ENCODE measurements at regions not wholly inside any gene's neighbourhood (a gene's known extent, or its start where the extent isn't known, plus 50 kb on each side); places are given as distances from the start of the nearest gene placed in this dataset.

GRCh38 chr15:25946241-25946805 lies 83.2 kb upstream of the ATP10A start:
- CTCF ChIA-PET = interaction anchor here (4.1 kb wide), 1 partner anchor 13 kb away, joined by 22 read pairs; no protein-coding TSS in a partner anchor
- H3K9me3 ChIP-seq (ENCODE audit: control insufficient read depth, insufficient read depth, low read length) = peaks cover 5% of the 10 kb centered on the region; the same call in 1 of the 2 replicates
- TF ChIP-seq CTCF (IDR thresholded peaks at IDR 0.05; ENCODE audit: low read depth, low read length) = no peak
- H3K27me3 ChIP-seq (ENCODE audit: control insufficient read depth, insufficient read depth, low read length) = peaks cover 2% of the 10 kb centered on the region
- H3K4me3 ChIP-seq (ENCODE audit: low read depth, low read length) = no peak overlapping the region
- POLR2A ChIA-PET = no interaction called here
- H3K27ac ChIP-seq (ENCODE audit: low read depth, low read length) = no peak overlapping the region
- no peak for DNase-seq (ENCODE audit: low read depth, low spot score)

DNA sequence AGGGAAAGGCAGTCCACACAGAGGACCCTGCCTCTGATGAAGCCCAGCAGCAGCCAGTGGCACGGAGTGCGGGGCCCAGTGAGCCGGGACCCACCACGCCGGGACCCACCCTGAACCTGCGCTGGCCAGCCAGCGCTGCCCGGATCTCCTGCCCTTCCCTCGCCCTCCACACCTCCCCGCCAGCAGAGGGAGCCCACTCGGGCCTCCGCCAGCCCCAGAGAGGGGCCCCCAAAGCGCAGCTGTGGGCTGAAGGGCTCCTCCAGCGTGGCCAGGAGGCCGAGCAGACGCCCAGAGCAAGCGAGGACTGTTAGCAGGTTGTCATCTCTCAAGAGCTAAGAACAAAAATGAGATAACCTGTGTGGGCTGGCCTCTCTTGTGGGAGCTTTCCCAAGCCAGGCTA lies 81.3 kb upstream of the ATP10A start:
- CTCF ChIA-PET = interaction anchor here (0.7 to 2.1 kb wide), 2 partner anchors 11 to 253 kb away, joined by 7 to 10 read pairs; no protein-coding TSS in a partner anchor
- Histone ChIP-seq H3K27me3 (ENCODE audit: control insufficient read depth, insufficient read depth, low read length) (no peaks in the 10 kb centered on the region), H3K9me3 (ENCODE audit: control insufficient read depth, insufficient read depth, low read length) (peaks cover 5% of the 10 kb centered on the region; the same call in 1 of the 2 replicates), H3K27ac (ENCODE audit: low read depth, low read length) (no peak overlapping the region), H3K4me3 (ENCODE audit: low read depth, low read length) (no peak overlapping the region)
- TF ChIP-seq CTCF (IDR thresholded peaks at IDR 0.05; ENCODE audit: low read depth, low read length) = no peak
- POLR2A ChIA-PET = no interaction called here
- DNase-seq (ENCODE audit: low read depth, low spot score) = no peak

- ChIA-PET CTCF (interaction anchor here (2.1 kb wide), 1 partner anchor 10 kb away, joined by 10 read pairs; no protein-coding TSS in a partner anchor), POLR2A (no interaction called here)
- TF ChIP-seq CTCF (IDR thresholded peaks at IDR 0.05; ENCODE audit: low read depth, low read length) = no peak
- H3K27ac ChIP-seq (ENCODE audit: low read depth, low read length) = no peak overlapping the region
- no peak overlapping the region for H3K4me3 ChIP-seq (ENCODE audit: low read depth, low read length)
- peaks cover 5% of the 10 kb centered on the region; the same call in 1 of the 2 replicates for H3K9me3 ChIP-seq (ENCODE audit: control insufficient read depth, insufficient read depth, low read length)
- H3K27me3 ChIP-seq (ENCODE audit: control insufficient read depth, insufficient read depth, low read length) = no peaks in the 10 kb centered on the region
- DNase-seq (ENCODE audit: low read depth, low spot score) = no peak
These were observed 80.7 kb upstream of the ATP10A start for GRCh38 chr15:25943831-25944230.

DNA sequence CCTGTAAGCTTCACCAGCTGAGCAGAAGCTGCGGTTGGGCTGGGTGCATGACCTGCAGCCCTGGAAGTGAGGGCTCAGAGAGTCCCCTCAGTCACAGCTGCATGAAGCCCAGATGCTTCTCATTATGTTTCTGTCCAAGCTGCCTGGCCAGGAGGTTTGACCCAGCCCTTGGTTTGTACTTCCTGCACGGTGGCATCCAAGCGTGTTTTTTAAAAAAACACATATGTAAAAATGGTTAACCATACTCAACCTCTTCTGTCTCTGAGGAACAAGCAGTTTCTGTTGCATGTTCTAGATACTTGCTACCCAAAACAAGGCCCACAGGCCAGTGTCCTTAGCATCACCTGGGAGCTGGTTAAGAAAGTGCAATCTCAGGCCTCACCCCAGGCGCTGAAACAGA lies 76.0 kb upstream of the ATP10A start:
- ChIA-PET CTCF (no interaction called here), POLR2A (no interaction called here)
- no peak for TF ChIP-seq CTCF (IDR thresholded peaks at IDR 0.05; ENCODE audit: low read depth, low read length)
- Histone ChIP-seq H3K27me3 (ENCODE audit: control insufficient read depth, insufficient read depth, low read length) (no peaks in the 10 kb centered on the region), H3K9me3 (ENCODE audit: control insufficient read depth, insufficient read depth, low read length) (peaks cover 1% of the 10 kb centered on the region; the same call in 1 of the 2 replicates), H3K27ac (ENCODE audit: low read depth, low read length) (no peak overlapping the region), H3K4me3 (ENCODE audit: low read depth, low read length) (no peak overlapping the region)
- no peak for DNase-seq (ENCODE audit: low read depth, low spot score)

- ChIA-PET POLR2A (no interaction called here), CTCF (interaction anchor here (1.3 kb wide), 1 partner anchor 199 kb away, joined by 4 read pairs; no protein-coding TSS in a partner anchor)
- Histone ChIP-seq H3K9me3 (ENCODE audit: control insufficient read depth, insufficient read depth, low read length) (no peaks in the 10 kb centered on the region; the same call in 1 of the 2 replicates), H3K27me3 (ENCODE audit: control insufficient read depth, insufficient read depth, low read length) (no peaks in the 10 kb centered on the region), H3K27ac (ENCODE audit: low read depth, low read length) (no peak overlapping the region), H3K4me3 (ENCODE audit: low read depth, low read length) (no peak overlapping the region)
- DNase-seq (ENCODE audit: low read depth, low spot score) = no peak
- TF ChIP-seq CTCF (IDR thresholded peaks at IDR 0.05; ENCODE audit: low read depth, low read length) = no peak
These were observed 74.7 kb upstream of the ATP10A start for GRCh38 chr15:25937796-25938195.
